ENCODE measurements at regions not wholly inside any gene's neighbourhood (a gene's known extent, or its start where the extent isn't known, plus 50 kb on each side); places are given as distances from the start of the nearest gene placed in this dataset.

DNA sequence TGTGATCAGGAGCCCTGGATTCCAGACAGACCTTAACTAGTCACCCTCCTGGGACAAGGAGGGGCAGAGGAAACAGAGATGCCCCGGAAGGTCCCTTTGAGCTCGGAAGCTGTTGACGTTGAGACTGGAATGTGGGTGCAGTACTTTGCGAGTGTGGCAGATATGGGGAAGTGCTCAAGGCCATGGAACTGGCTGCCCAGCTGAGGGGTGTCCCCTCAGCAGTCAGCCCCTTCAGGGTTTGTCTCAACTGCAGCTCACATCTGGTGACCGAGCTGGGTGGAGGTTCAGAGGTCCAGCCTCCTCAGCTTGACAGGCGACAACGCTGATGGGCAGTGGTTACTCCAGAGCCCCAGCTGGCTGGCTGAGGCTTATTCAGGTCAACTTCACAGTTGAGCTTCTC lies 150.3 kb upstream of the SNX19 start:
- ATAC-seq (ENCODE audit: low FRiP score) (no peak), DNase-seq (ENCODE audit: low spot score) (no peak)
- TF ChIP-seq CTCF (IDR thresholded peaks at IDR 0.05), result no peak

DNA sequence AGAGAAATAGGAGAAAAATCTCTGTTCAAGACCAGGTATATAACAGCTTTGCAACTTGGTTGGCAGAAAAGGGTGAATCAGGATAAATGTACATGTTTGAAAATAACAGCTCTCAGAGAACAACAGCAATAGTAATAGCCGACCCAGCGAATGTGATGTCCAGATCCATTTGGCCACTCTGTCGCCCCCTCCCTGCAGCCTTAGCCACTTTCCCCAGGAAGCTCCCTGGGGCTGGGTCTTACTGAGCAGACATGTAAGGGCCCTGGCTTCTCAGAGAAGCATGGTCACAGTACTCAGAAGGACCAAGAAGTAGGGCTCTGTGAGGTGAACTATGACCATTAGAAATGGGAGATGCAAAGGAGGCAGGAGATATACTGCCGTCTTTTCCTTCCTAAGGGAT lies 154.1 kb upstream of the SNX19 start:
- ATAC-seq (ENCODE audit: low FRiP score), result no peak
- no peak for DNase-seq (ENCODE audit: low spot score)
- no peak for TF ChIP-seq CTCF (IDR thresholded peaks at IDR 0.05)

DNA sequence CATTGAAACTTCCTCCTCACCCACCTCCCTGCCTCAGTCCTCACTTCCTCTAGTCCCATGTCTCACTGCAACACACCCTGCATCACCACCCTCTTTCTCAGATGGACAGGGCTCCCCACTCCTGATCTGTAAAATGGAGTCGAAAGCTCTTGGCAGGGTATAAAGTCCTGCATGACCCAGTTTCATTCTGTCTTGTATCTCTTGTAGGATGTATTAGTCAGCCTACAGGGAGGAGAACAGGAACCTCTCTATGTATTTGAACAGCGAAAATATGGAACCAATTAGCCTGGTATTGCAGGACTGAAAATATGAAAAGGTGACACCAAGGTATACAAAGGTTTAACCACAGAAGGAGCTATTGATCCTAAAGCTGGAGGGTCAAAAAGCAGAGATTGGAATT lies 156.9 kb upstream of the SNX19 start:
- no peak for TF ChIP-seq CTCF (IDR thresholded peaks at IDR 0.05)
- DNase-seq (ENCODE audit: low spot score) (no peak), ATAC-seq (ENCODE audit: low FRiP score) (no peak)

- no peak for ATAC-seq (ENCODE audit: low FRiP score)
- DNase-seq (ENCODE audit: low spot score), result no peak
- TF ChIP-seq CTCF (IDR thresholded peaks at IDR 0.05), result no peak
Measured at GRCh38 chr11:131074573-131074972, 158.3 kb upstream of the SNX19 start.

DNA sequence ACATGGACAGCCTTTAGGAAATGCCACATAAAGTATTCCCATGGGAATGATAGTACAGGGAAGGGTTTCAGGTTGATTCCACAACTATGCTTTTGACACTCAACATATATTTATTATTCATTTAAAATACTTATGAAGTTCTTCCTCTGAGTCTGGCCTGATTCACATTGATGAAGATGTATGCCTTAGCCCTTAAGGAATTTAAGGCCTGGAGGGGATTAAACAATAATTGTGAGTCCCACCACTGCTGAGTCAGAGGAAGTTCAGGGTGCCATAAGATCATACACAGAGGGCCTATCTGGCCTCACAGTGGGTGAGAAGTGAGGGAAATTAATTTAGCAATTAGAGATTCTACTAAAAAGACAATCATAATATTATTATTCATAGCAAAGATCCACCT lies 161.1 kb upstream of the SNX19 start:
- ATAC-seq (ENCODE audit: low FRiP score) (no peak), DNase-seq (ENCODE audit: low spot score) (no peak)
- no peak for TF ChIP-seq CTCF (IDR thresholded peaks at IDR 0.05)

DNA sequence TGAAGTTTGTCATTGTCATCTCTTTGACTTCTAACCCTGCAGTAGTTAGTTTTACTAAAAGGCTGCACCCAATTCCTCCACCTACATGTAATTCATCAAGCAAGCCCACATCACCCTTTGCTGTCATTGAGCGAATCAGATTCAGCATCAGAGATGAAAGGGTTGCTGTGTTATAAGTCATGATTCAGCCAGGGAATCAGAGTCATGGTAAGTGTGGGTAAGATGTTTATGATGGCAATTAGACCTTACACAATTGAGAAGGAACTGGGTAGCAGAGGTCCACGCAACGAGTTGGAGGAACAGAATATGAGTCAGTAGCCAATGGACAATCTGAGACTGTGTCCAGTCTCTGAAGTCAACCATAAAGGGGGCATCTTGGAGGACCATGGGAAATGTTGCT lies 162.8 kb upstream of the SNX19 start:
- ATAC-seq (ENCODE audit: low FRiP score) (no peak), DNase-seq (ENCODE audit: low spot score) (no peak)
- TF ChIP-seq CTCF (IDR thresholded peaks at IDR 0.05), result no peak

DNA sequence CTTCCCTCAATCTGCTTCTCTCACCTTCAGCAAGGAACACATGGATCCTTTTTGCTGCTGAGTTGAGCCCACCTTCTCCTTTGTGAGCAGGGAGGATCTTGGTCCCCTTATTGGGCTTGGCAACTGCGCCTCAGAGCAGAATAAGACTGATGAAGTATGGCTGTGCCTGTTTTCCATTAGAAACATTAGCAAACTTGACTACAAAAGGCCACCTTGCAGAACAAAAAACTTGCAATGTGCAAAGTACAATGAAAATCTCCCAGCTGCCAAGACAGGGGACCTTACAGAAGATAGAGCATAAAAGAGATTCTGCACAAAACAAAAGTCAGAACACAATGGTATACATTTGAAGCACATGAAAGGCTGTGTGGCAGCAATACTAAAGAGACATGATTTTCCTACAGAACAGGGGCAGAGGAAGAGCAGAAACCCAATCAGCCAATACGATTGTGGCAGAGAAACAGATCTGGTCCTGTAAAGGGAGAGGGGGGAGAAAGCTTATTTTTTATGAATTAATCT lies 173.5 kb upstream of the SNX19 start:
- no peak for TF ChIP-seq CTCF (IDR thresholded peaks at IDR 0.05)
- ATAC-seq (ENCODE audit: low FRiP score) (no peak), DNase-seq (ENCODE audit: low spot score) (no peak)

All from omental fat pad (tissue), 3 donors.